K562 (cell line): ENCODE measurements at regions not wholly inside any gene's neighbourhood (a gene's known extent, or its start where the extent isn't known, plus 50 kb on each side); places are given as distances from the start of the nearest gene placed in this dataset.

Experiments used
- ATAC-seq: fragments of 200-7000 bp; cut with Tn5 transposase; 3 replicates; pipeline ENCODE4 v1.9.1; 2020; ENCODE audit warnings: moderate library complexity
- BruUV-seq: library from RNA; stranded (reverse); fragments of 400-500 nt; replicated peaks from 2 replicates; lab custom pipeline; 2021; lab: Mats Ljungman, UMichigan
- CTCF ChIA-PET: fragments of 300-600 bp; formaldehyde crosslinking; extraction: SDS; loops from one replicate; lab custom pipeline; 2021; ENCODE audit warnings: low intra/inter-chr PET ratio; lab: Yijun Ruan, JAX
- POLR2A ChIA-PET: fragments of 300-600, 350-650 bp; sonication (Branson Sonifier 250); formaldehyde crosslinking; extraction: SDS; loops from one replicate; lab custom pipeline; 2021; ENCODE audit warnings: antibody characterized with exemption, inconsistent platforms; lab: Yijun Ruan, JAX
- DNase-seq, 4 experiments: peaks; one replicate each; pipeline versions ENCODE4 v3.0.0 to v3.0.0-alpha.2; 2011 to 2018; ENCODE audit warnings: low spot score in 3 of 4, mixed read lengths in 3 of 4; ENCODE audit errors: extremely low read depth in 1 of 4
- FAIRE-seq: peaks from 2 replicates; lab custom pipeline; 2011; peaks lifted over from hg19 to GRCh38; lab: Jason Lieb, UNC
- H2AFZ ChIP-seq: 2 replicates; pipeline ENCODE4 v1.6.0; 2011; ENCODE audit warnings: low read depth, low read length, control low read depth, inconsistent platforms
- H3K27ac ChIP-seq: fragments of 200-600 bp; 3 replicates; pipeline ENCODE4 v1.8.0; 2011; ENCODE audit warnings: low read depth, mild to moderate bottlenecking, control low read depth, inconsistent platforms, low read length, moderate library complexity, mixed read lengths; ENCODE audit errors: extremely low read depth
- H3K27me3 ChIP-seq, 2 experiments: fragments of 300-600 bp in 1 of 2; 2 replicates in 1 of 2; 3 replicates in 1 of 2; pipeline versions ENCODE4 v1.6.0 to v1.8.0; 2011; ENCODE audit warnings: inconsistent platforms in 2 of 2, low read length in 2 of 2, mild to moderate bottlenecking in 1 of 2, mixed read lengths in 1 of 2, moderate library complexity in 1 of 2; ENCODE audit not compliant: control insufficient read depth in 2 of 2, insufficient read depth in 2 of 2
- H3K36me3 ChIP-seq: fragments of 300-600 bp; 3 replicates; pipeline ENCODE4 v1.8.0; 2011; ENCODE audit warnings: mild to moderate bottlenecking, low read length, inconsistent platforms; ENCODE audit not compliant: control insufficient read depth, insufficient read depth
- H3K4me1 ChIP-seq, 2 experiments: fragments of 200-600 bp in 1 of 2; replicated peaks in 1 of 2; 2 replicates in 1 of 2; 3 replicates in 1 of 2; pipeline versions ENCODE4 v1.5.1 to v1.8.0; 2011; ENCODE audit warnings: inconsistent platforms in 2 of 2, low read length in 2 of 2, mild to moderate bottlenecking in 1 of 2, mixed read lengths in 1 of 2, moderate library complexity in 1 of 2; ENCODE audit not compliant: control insufficient read depth in 2 of 2, insufficient read depth in 2 of 2
- H3K4me2 ChIP-seq: 2 replicates; pipeline ENCODE4 v1.6.1; 2011; ENCODE audit warnings: low read length, control low read depth, inconsistent platforms, mixed read lengths; ENCODE audit not compliant: insufficient read depth
- H3K4me3 ChIP-seq: fragments of 200-600 bp; sonication (generic), shearing (Covaris generic); 2 replicates; pipeline ENCODE4 v1.5.1; 2016; ENCODE audit warnings: control low read depth, inconsistent platforms
- H3K79me2 ChIP-seq: fragments of 200-600 bp; 3 replicates; pipeline ENCODE4 v1.8.0; 2011; ENCODE audit warnings: low read length, inconsistent platforms; ENCODE audit not compliant: control insufficient read depth, insufficient read depth
- H3K9ac ChIP-seq, 2 experiments: 2 replicates each; pipeline versions ENCODE4 v1.6.0 to v1.6.1; 2011; ENCODE audit warnings: low read depth in 2 of 2, low read length in 2 of 2, control low read depth in 1 of 2, inconsistent platforms in 1 of 2, mild to moderate bottlenecking in 1 of 2, mixed read lengths in 1 of 2; ENCODE audit not compliant: insufficient read depth in 1 of 2
- H3K9me1 ChIP-seq: one replicate; pipeline ENCODE4 v1.6.0; 2011; ENCODE audit warnings: inconsistent platforms, mild to moderate bottlenecking, low read length, moderate library complexity; ENCODE audit not compliant: control insufficient read depth, insufficient read depth
- H3K9me3 ChIP-seq: replicated peaks from 2 replicates; pipeline ENCODE4 v1.5.1; 2011; ENCODE audit warnings: low read depth, low read length, inconsistent platforms; ENCODE audit not compliant: control insufficient read depth, insufficient read depth
- H4K20me1 ChIP-seq: replicated peaks from 2 replicates; pipeline ENCODE4 v1.6.1; 2011; ENCODE audit warnings: low read length, inconsistent platforms, mixed read lengths; ENCODE audit not compliant: control insufficient read depth, insufficient read depth
- FUS ChIP-seq: fragments of 200-400 bp; formaldehyde crosslinking; optimal IDR thresholded peaks from 2 replicates; pipeline ENCODE3; 2017; ENCODE audit warnings: low read depth, low read length
- NONO ChIP-seq, 2 experiments: fragments of 200-400 bp in 1 of 2; fragments of 450-650 bp in 1 of 2; formaldehyde crosslinking in 1 of 2; IDR thresholded peaks; 2 replicates each; pipeline ENCODE4 v1.6.1; 2017; ENCODE audit warnings: low read depth in 2 of 2, mild to moderate bottlenecking in 2 of 2, moderate library complexity in 2 of 2, low read length in 1 of 2
- PHF20 ChIP-seq: fragments of 450-650 bp; IDR thresholded peaks from 2 replicates; pipeline ENCODE4 v1.6.1; 2018; ENCODE audit not compliant: partially characterized antibody
- PPARD ChIP-seq: fragments of 250-450 bp; sonication (Bioruptor Pico); IDR thresholded peaks from 2 replicates; pipeline ENCODE4 v1.8.0; 2022; ENCODE audit warnings: inconsistent platforms, mild to moderate bottlenecking, moderate library complexity
- SRSF9 ChIP-seq: fragments of 200-400 bp; formaldehyde crosslinking; IDR thresholded peaks from 2 replicates; pipeline ENCODE4 v1.6.1; 2017; ENCODE audit warnings: low read depth, low read length, borderline replicate concordance
- TEAD2 ChIP-seq: fragments of 450-650 bp; IDR thresholded peaks from 2 replicates; pipeline ENCODE4 v1.6.1; 2016; ENCODE audit warnings: missing genetic modification characterization, control low read depth, missing compliant biosample characterization
- U2AF2 ChIP-seq: fragments of 200-400 bp; formaldehyde crosslinking; optimal IDR thresholded peaks from 2 replicates; pipeline ENCODE3; 2017; ENCODE audit warnings: low read depth, mild to moderate bottlenecking, low read length
- ZNF324 ChIP-seq: fragments of 250-450 bp; sonication (Bioruptor Pico); IDR thresholded peaks from 2 replicates; pipeline ENCODE4 v1.4.0; 2020; ENCODE audit warnings: mild to moderate bottlenecking
- WGBS: fragments of 100-300 bp; shearing (Covaris generic); methylation state at CpG from one replicate; pipeline ENCODE4 v1.1.6; 2016; ENCODE audit warnings: low coverage, mixed read lengths; ENCODE audit not compliant: insufficient coverage; ENCODE audit errors: missing lambda C conversion rate; 5-methylcytosine and 5-hydroxymethylcytosine counted together
- in situ Hi-C: fragments of 300-500 bp; cut with MboI; formaldehyde crosslinking; loops from 4 replicates; pipeline ENCODE4 v1.15.0; 2018; ENCODE audit warnings: inconsistent platforms, mixed read lengths
- intact Hi-C: fragments of 100-400 bp; cut with micrococcal nuclease; formaldehyde crosslinking; loops from 2 replicates; pipeline ENCODE4 v1.14.2; 2022
- TF ChIP-seq, protein P1 (sequence below): sonication (generic); formaldehyde crosslinking; IDR thresholded peaks from 2 replicates; pipeline ENCODE4 v1.8.0; 2022; ENCODE audit warnings: missing genetic modification reagents, mild to moderate bottlenecking, moderate library complexity, borderline replicate concordance
- TF ChIP-seq, protein P2 (sequence below), 2 experiments: fragments of 450-650 bp in 1 of 2; sonication (generic) in 1 of 2; formaldehyde crosslinking; conservative IDR thresholded peaks; 2 replicates each; pipeline versions ENCODE4 v1.4.0 to v1.8.1; 2020 to 2022; ENCODE audit warnings: mild to moderate bottlenecking in 1 of 2, missing genetic modification reagents in 1 of 2

DNA sequence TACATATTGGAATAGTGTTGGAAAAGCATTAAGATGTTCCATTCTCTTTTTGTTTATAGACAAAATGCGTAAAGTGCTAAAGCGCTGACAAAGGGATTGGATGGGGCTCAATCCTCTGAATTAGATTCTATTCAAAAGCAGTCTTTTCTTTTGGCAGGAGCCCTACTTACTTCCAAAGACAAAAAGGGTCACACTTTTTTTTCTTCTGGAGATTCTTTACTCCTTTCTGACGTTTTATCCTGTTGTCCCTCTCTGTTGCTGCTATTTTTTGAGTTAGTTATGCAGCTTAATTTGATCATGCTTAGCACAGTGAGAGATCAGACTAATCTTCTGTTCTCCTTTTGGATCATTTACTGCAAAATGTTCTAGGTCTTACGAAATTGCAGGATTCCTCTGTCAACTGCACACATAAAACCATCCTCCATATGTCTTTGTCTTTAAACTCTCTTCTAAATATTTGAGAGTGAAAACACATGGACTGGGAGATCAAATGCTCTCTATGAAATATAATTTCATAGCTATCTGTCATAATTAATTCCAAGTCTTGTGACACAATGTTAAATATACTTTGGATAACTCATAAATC is 656.4 kb upstream of the ADGRL2 start:
- no peaks in the 10 kb centered on the region for H3K9me3 ChIP-seq
- no peak for ATAC-seq
- no peak overlapping the region for H3K9ac ChIP-seq

More for the DNA sequence above, 656.4 kb upstream of the ADGRL2 start:
- FAIRE-seq (no peak), DNase-seq (no peak)
- Histone ChIP-seq H3K36me3 (no peaks in the 10 kb centered on the region), H3K4me2 (no peak overlapping the region), H3K79me2 (no peaks in the 10 kb centered on the region), H3K27me3 (no peaks in the 10 kb centered on the region), H3K27ac (no peak overlapping the region), H2AFZ (no peak overlapping the region), H3K4me3 (no peak overlapping the region), H4K20me1 (no peaks in the 10 kb centered on the region), H3K4me1 (no peaks in the 10 kb centered on the region), H3K9me1 (no peaks in the 10 kb centered on the region)
- in situ Hi-C loops = no loop called here
- intact Hi-C loops = no loop called here
- ChIA-PET POLR2A (no interaction called here), CTCF (no interaction called here)
- BruUV-seq = no TSS peak
- 3% methylated on average over 4 of the region's 4 CpGs for WGBS
- no peak for TF ChIP-seq TEAD2 (tag)
- no peak for TF ChIP-seq NONO (IDR thresholded peaks at IDR 0.05; ENCODE audit: low read depth in 2 of 2, low read length in 1 of 2)
- TF ChIP-seq PHF20 = no peak
- no peak for TF ChIP-seq SRSF9
- TF ChIP-seq, protein P1, sequence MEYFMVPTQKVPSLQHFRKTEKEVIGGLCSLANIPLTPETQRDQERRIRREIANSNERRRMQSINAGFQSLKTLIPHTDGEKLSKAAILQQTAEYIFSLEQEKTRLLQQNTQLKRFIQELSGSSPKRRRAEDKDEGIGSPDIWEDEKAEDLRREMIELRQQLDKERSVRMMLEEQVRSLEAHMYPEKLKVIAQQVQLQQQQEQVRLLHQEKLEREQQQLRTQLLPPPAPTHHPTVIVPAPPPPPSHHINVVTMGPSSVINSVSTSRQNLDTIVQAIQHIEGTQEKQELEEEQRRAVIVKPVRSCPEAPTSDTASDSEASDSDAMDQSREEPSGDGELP (CRISPR knock-in tag) = no peak
- no peak for TF ChIP-seq ZNF324
- TF ChIP-seq PPARD (CRISPR knock-in tag) = no peak
- no peak for TF ChIP-seq U2AF2
- TF ChIP-seq FUS = no peak
- TF ChIP-seq, protein P2, sequence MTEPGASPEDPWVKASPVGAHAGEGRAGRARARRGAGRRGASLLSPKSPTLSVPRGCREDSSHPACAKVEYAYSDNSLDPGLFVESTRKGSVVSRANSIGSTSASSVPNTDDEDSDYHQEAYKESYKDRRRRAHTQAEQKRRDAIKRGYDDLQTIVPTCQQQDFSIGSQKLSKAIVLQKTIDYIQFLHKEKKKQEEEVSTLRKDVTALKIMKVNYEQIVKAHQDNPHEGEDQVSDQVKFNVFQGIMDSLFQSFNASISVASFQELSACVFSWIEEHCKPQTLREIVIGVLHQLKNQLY (CRISPR knock-in tag; conservative IDR thresholded peaks at IDR 0.05) = no peak
